ENCODE measurements at regions not wholly inside any gene's neighbourhood (a gene's known extent, or its start where the extent isn't known, plus 50 kb on each side); places are given as distances from the start of the nearest gene placed in this dataset.
"Not testable (repeated sequence)": the region's sequence is repeated elsewhere in the genome, so short reads cannot be mapped to it uniquely, and the experiment has no call there.

DNA sequence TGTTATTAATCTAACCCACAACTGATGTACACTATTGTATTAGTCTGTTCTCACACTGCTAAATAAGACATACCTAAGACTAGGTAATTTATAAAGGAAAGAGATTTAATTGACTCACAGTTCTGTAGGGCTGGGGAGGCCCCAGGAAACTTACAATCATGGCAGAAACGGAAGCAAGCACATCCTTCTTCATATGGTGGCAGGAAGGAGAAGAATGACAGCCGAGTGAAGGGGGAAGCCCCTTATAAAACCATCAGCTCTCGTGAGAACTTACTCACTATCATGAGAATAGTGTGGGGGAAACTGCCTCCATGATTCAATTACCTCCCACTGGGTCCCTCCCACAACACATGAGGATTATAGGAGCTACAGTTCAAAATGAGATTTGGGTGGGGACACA is 210.3 kb upstream of the POU1F1 start:
- not testable (repeated sequence) for H3K9me3 ChIP-seq (ENCODE audit: control insufficient read depth, insufficient read depth, low read length); H3K9ac ChIP-seq (ENCODE audit: low read depth, low read length); H3K4me1 ChIP-seq (ENCODE audit: insufficient read depth, low read length); H3K36me3 ChIP-seq (ENCODE audit: insufficient read depth, low read length)

DNA sequence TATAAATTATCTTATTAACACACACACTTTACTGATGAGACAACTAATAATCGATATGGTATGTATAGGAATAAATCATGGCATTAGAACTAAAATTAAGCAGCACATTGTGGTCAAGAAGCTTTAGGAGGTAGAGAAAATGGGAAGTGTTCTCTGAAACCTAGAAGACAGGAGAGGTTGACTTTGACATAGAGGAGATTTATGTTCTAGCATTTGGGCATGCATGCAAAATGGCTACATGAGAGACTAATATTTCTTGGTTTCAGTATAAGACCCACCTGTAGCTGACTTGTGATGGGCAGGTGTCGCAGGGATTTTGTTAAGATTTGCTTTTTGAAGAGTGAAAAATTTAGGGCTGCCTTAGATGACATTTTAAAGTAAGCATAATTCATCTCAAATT is 209.7 kb upstream of the POU1F1 start:
- Histone ChIP-seq H3K36me3 (ENCODE audit: insufficient read depth, low read length) (no peaks in the 10 kb centered on the region), H3K9me3 (ENCODE audit: control insufficient read depth, insufficient read depth, low read length) (no peaks in the 10 kb centered on the region), H3K9ac (ENCODE audit: low read depth, low read length) (no peak overlapping the region), H3K4me1 (ENCODE audit: insufficient read depth, low read length) (no peaks in the 10 kb centered on the region)

DNA sequence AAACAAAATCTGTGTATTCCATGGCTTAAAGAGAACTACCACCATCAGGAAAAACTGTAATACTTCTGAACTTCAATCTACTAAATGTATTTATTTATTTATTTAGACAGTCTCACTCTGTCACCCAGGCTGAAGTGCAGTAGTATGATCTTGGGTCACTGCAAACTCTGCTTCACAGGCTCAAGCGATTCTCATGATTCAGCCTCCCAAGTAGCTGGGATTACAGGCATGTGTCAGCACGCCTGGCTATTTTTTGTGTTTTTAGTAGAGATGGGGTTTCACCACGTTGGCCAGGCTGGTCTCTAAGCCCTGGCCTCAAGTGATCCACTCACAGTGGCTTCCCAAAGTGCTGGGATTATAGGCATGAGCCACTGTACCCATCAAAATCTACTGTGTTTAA is 202.3 kb upstream of the POU1F1 start:
- H3K9me3 ChIP-seq (ENCODE audit: control insufficient read depth, insufficient read depth, low read length): no peaks in the 10 kb centered on the region
- H3K36me3 ChIP-seq (ENCODE audit: insufficient read depth, low read length): no peaks in the 10 kb centered on the region
- no peak overlapping the region for H3K9ac ChIP-seq (ENCODE audit: low read depth, low read length)
- H3K4me1 ChIP-seq (ENCODE audit: insufficient read depth, low read length): no peaks in the 10 kb centered on the region

- Histone ChIP-seq H3K36me3 (ENCODE audit: insufficient read depth, low read length) (no peaks in the 10 kb centered on the region), H3K4me1 (ENCODE audit: insufficient read depth, low read length) (no peaks in the 10 kb centered on the region), H3K9ac (ENCODE audit: low read depth, low read length) (no peak overlapping the region), H3K9me3 (ENCODE audit: control insufficient read depth, insufficient read depth, low read length) (peaks cover 4% of the 10 kb centered on the region; the same call in 1 of the 2 replicates)
These were observed 197.6 kb upstream of the POU1F1 start for GRCh38 chr3:87473944-87474343.

- no peak overlapping the region for H3K9ac ChIP-seq (ENCODE audit: low read depth, low read length)
- H3K4me1 ChIP-seq (ENCODE audit: insufficient read depth, low read length): no peaks in the 10 kb centered on the region
- peaks cover 4% of the 10 kb centered on the region; the same call in 1 of the 2 replicates for H3K9me3 ChIP-seq (ENCODE audit: control insufficient read depth, insufficient read depth, low read length)
- H3K36me3 ChIP-seq (ENCODE audit: insufficient read depth, low read length): no peaks in the 10 kb centered on the region
These were observed 192.6 kb upstream of the POU1F1 start for GRCh38 chr3:87468938-87469337.

GRCh38 chr3:87468235-87468634 is 191.9 kb upstream of the POU1F1 start:
- peaks cover 4% of the 10 kb centered on the region; the same call in 1 of the 2 replicates for H3K9me3 ChIP-seq (ENCODE audit: control insufficient read depth, insufficient read depth, low read length)
- no peak overlapping the region for H3K9ac ChIP-seq (ENCODE audit: low read depth, low read length)
- no peaks in the 10 kb centered on the region for H3K4me1 ChIP-seq (ENCODE audit: insufficient read depth, low read length)
- no peaks in the 10 kb centered on the region for H3K36me3 ChIP-seq (ENCODE audit: insufficient read depth, low read length)

DNA sequence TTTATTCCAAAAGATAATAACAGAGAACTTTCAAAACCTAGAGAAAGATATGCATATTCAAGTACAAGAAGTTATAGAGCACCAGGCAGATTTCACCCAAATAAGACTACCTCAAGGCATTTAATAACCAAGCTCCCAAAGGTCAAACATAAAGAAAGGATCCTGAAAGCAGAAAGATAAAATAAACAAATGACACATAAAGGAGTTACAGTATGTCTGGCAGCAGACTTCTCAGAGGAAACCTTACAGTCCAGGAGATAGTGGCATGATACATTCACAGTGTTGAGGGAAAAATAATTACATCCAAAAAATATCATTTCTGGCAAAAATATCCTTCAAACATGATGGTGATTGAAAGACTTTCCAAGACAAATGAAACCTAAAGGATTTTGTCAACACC is 185.8 kb upstream of the POU1F1 start:
- Histone ChIP-seq H3K9me3 (ENCODE audit: control insufficient read depth, insufficient read depth, low read length) (no peaks in the 10 kb centered on the region), H3K36me3 (ENCODE audit: insufficient read depth, low read length) (no peaks in the 10 kb centered on the region), H3K4me1 (ENCODE audit: insufficient read depth, low read length) (no peaks in the 10 kb centered on the region), H3K9ac (ENCODE audit: low read depth, low read length) (no peak overlapping the region)

GRCh38 chr3:87461443-87461842 is 185.1 kb upstream of the POU1F1 start:
- Histone ChIP-seq H3K9ac (ENCODE audit: low read depth, low read length) (no peak overlapping the region), H3K36me3 (ENCODE audit: insufficient read depth, low read length) (no peaks in the 10 kb centered on the region), H3K4me1 (ENCODE audit: insufficient read depth, low read length) (no peaks in the 10 kb centered on the region), H3K9me3 (ENCODE audit: control insufficient read depth, insufficient read depth, low read length) (no peaks in the 10 kb centered on the region)

DNA sequence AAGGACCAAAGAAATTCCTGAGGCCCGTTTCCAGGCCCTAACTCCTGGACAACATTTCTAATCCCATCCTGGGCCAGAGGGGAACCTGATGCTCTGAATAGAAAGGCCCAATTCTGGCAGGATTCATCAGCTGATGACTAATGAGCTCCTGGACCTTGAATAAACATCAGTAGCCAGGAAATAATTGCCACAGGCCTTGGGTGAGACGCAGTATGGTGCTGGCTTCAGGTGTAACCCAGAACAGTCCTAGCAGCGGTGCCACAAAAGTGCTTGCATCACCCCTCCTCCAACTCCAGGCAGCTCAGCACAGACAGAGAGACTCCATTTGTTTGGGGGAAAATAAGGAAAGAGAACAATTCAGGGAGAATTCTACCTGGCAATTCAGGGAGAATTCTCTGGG is 184.7 kb upstream of the POU1F1 start:
- Histone ChIP-seq H3K36me3 (ENCODE audit: insufficient read depth, low read length) (no peaks in the 10 kb centered on the region), H3K9ac (ENCODE audit: low read depth, low read length) (no peak overlapping the region), H3K9me3 (ENCODE audit: control insufficient read depth, insufficient read depth, low read length) (no peaks in the 10 kb centered on the region), H3K4me1 (ENCODE audit: insufficient read depth, low read length) (no peaks in the 10 kb centered on the region)

GRCh38 chr3:87448558-87448957 is 172.2 kb upstream of the POU1F1 start:
- Histone ChIP-seq H3K9ac (ENCODE audit: low read depth, low read length) (no peak overlapping the region), H3K9me3 (ENCODE audit: control insufficient read depth, insufficient read depth, low read length) (no peaks in the 10 kb centered on the region), H3K36me3 (ENCODE audit: insufficient read depth, low read length) (no peaks in the 10 kb centered on the region), H3K4me1 (ENCODE audit: insufficient read depth, low read length) (no peaks in the 10 kb centered on the region)

GRCh38 chr3:87446849-87447387 is 170.5 kb upstream of the POU1F1 start:
- Histone ChIP-seq H3K9me3 (ENCODE audit: control insufficient read depth, insufficient read depth, low read length) (no peaks in the 10 kb centered on the region), H3K4me1 (ENCODE audit: insufficient read depth, low read length) (no peaks in the 10 kb centered on the region), H3K9ac (ENCODE audit: low read depth, low read length) (no peak overlapping the region), H3K36me3 (ENCODE audit: insufficient read depth, low read length) (no peaks in the 10 kb centered on the region)

DNA sequence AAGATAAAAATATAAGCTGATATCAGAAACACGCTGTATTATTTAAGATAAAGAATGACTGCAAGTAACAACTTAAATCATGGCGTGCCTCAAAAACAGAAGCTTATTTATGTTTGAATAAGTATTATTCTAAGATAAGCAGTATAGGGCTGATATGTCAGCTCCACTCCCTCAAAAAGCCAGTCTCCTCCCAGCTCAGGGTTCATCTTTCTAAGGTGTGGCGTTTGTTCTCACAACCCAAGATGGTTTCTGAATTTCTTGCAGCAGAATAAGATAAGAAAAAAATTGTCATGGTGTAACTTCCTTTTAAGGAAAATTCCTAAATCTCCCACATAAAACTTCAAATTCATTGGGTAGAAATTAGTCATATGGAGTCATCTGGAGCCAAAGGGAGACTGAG is 166.1 kb upstream of the POU1F1 start:
- Histone ChIP-seq H3K9me3 (ENCODE audit: control insufficient read depth, insufficient read depth, low read length) (no peaks in the 10 kb centered on the region), H3K9ac (ENCODE audit: low read depth, low read length) (no peak overlapping the region), H3K4me1 (ENCODE audit: insufficient read depth, low read length) (no peaks in the 10 kb centered on the region)

GRCh38 chr3:87437765-87438164 is 161.4 kb upstream of the POU1F1 start:
- Histone ChIP-seq H3K36me3 (ENCODE audit: insufficient read depth, low read length) (no peaks in the 10 kb centered on the region), H3K9me3 (ENCODE audit: control insufficient read depth, insufficient read depth, low read length) (no peaks in the 10 kb centered on the region), H3K4me1 (ENCODE audit: insufficient read depth, low read length) (no peaks in the 10 kb centered on the region)

More for the DNA sequence above, 166.1 kb upstream of the POU1F1 start:
- H3K36me3 ChIP-seq (ENCODE audit: insufficient read depth, low read length): no peaks in the 10 kb centered on the region

GRCh38 chr3:87436781-87437543 is 160.6 kb upstream of the POU1F1 start:
- H3K9ac ChIP-seq (ENCODE audit: low read depth, low read length): no peak overlapping the region
- no peaks in the 10 kb centered on the region for H3K9me3 ChIP-seq (ENCODE audit: control insufficient read depth, insufficient read depth, low read length)
- no peaks in the 10 kb centered on the region for H3K4me1 ChIP-seq (ENCODE audit: insufficient read depth, low read length)
- H3K36me3 ChIP-seq (ENCODE audit: insufficient read depth, low read length): no peaks in the 10 kb centered on the region

More at GRCh38 chr3:87437765-87438164, 161.4 kb upstream of the POU1F1 start:
- no peak overlapping the region for H3K9ac ChIP-seq (ENCODE audit: low read depth, low read length)

- no peaks in the 10 kb centered on the region for H3K9me3 ChIP-seq (ENCODE audit: control insufficient read depth, insufficient read depth, low read length)
- no peaks in the 10 kb centered on the region for H3K36me3 ChIP-seq (ENCODE audit: insufficient read depth, low read length)
- H3K9ac ChIP-seq (ENCODE audit: low read depth, low read length): no peak overlapping the region
- no peaks in the 10 kb centered on the region for H3K4me1 ChIP-seq (ENCODE audit: insufficient read depth, low read length)
These were observed 159.7 kb upstream of the POU1F1 start for GRCh38 chr3:87435926-87436620.
